Amygdala (tissue), 56 donors: ENCODE measurements at regions not wholly inside any gene's neighbourhood (a gene's known extent, or its start where the extent isn't known, plus 50 kb on each side); places are given as distances from the start of the nearest gene placed in this dataset.
"Not testable (repeated sequence)": the region's sequence is repeated elsewhere in the genome, so short reads cannot be mapped to it uniquely, and the experiment has no call there.

Experiments used
- DNase-seq, 56 donors: peaks; one replicate each; lab custom pipeline; 2025; lab: John Stamatoyannopoulos, UW

- DNase-seq, result no peak
Measured at GRCh38 chr17:63286254-63286653, 159.9 kb downstream of the CYB561 start.

DNA sequence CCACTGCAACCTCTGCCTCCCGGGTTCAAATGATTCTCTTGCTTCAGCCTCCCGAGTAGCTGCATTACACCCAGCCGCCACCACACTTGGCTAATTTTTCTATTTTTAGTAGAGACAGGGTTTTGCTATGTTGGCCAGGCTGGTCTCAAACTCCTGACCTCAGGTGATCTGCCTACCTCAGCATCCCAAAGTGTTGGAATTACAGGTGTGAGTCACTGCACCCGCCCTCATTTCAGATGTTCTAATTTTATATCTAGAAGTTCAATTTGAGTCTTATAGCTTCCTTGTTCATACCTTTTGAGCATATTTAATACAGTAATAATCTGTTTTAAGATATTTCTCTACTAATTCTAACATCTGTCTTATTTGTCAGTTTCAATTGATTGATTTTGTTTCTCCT, 159.1 kb downstream of the CYB561 start:
- DNase-seq, result not testable (repeated sequence)

GRCh38 chr17:63289931-63290330, 156.2 kb downstream of the CYB561 start:
- DNase-seq, result no peak

DNA sequence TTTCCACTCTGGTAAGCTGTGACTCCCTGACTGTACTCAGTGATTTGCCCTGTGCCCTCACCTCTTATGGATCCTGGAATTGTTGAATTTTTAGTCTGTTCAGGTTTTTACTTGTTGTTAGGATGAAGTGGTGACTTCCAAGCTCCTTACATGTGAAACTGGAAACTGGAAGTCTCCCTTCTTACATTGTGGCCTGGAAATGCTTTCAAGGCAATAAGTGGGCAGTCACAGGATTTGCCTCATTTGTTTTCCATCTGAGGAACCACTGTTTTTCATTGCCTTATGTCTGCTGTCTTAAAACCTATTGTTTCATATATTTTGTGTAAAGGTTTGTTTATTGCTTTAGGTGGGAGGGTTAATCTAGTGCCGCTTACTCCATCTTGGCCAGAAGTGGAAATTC, 155.8 kb downstream of the CYB561 start:
- DNase-seq, result no peak

GRCh38 chr17:63290784-63291183, 155.3 kb downstream of the CYB561 start:
- no peak for DNase-seq

GRCh38 chr17:63291258-63291657, 154.8 kb downstream of the CYB561 start:
- DNase-seq, result no peak

DNA sequence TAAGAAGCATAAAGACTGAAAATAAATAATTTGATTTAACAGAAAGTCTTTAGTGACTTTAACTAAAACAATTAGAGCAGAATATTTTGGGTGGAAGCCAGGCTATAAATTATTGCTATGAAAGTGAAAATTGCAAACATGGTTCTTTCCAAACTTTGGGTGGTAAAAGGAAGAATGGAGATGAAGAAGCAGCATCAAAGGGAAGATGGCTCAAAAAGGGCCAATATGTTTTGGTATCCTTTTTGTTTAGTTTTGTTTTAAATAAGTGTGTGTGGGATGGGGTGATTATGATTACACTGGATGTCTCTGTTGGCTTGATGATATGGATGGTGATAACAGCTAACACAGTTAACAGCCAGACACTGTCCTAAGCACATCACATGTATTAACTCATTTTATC, 153.7 kb downstream of the CYB561 start:
- no peak for DNase-seq

GRCh38 chr17:63293323-63294075, 152.6 kb downstream of the CYB561 start:
- no peak for DNase-seq

DNA sequence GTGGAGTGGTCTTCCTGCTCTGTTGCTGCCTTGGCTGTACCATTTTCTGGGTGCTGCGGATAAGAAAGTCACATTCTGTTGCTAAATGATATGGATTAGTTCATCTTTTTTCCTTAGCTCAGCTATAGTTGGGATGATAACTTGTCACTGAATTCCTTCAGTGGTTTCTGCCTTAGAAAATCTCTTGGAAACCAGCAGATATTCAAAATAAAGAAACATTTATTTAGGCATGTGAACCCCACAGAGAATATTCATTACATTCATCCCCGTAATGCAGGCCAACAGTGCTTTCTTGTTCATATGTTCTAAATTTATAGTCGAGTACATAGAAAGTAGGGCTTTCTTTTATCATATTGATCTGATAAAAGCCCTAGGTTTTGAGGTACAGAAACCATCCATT, 151.3 kb downstream of the CYB561 start:
- DNase-seq, result no peak

DNA sequence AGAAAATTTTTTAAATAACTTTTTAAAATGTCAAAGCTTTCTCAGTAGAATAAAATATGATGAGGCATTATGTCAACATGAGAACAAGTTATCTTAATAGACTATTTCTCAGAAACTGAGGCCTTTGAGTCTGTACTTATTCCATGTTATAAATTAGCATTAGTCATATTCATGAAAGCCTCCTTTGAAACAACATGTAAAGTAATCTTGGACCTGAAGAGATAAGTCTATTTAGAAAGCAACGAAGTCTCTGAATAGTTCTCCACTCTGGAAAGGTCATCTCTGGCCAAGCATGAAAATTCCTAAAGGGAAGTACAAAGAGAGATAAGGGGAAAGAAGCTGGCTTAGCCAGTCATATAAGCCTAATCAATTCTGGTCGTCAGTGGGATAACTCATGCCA, 150.8 kb downstream of the CYB561 start:
- DNase-seq, result no peak

DNA sequence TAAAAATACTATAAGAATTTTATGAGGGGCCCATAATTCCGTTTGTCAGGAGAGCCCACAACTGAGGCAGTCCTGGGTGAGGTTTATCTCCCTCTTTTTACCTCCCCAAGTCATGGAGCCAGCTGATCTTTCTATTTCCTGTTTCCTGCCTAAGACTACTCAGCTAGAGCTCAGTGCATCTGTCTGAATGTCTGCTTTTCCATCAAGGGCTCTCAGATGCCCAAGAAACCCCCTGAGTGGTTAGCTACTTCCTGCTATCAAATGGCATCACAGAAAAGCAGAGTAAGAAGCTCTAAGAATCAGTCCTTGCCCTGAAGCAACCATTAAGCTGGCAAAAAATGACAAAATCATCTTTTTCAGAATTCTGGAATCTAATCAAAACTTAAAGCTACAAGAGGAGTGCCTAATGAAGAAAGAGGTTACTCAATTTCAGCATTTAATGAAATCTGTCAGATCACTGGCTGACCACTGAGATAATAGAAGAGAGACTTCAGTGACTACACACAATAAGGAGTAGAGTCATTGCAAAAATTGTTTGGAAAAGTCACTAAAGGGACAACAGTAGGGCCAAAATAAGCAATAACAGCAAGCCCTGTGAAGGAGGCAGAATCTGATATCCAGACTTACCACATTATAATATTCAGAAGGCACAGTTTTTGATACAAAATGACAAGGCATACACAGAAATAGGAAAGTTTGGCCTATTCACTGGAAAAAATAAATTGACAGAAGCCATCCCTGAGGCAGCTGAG, 150.1 kb downstream of the CYB561 start:
- no peak for DNase-seq

DNA sequence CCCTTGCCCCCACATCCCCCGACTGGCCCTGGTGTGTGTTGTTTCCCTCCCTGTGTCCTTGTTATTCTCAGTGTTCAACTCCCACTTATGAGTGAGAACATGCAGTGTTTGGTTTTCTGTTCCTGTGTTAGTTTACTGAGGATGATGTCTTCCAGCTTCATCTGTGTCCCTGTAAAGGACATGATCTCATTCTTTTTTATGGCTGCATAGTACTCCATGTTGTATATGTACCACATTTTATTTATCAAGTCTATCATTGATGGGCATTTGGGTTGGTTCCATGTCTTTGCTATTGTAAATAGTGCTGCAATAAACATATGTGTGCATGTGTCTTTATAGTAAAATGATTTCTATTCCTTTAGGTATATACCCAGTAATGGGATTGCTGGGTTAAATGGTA, 147.2 kb downstream of the CYB561 start:
- DNase-seq, result not testable (repeated sequence)

- DNase-seq, result no peak
Measured at GRCh38 chr17:63304704-63305261, 141.3 kb downstream of the CYB561 start.

DNA sequence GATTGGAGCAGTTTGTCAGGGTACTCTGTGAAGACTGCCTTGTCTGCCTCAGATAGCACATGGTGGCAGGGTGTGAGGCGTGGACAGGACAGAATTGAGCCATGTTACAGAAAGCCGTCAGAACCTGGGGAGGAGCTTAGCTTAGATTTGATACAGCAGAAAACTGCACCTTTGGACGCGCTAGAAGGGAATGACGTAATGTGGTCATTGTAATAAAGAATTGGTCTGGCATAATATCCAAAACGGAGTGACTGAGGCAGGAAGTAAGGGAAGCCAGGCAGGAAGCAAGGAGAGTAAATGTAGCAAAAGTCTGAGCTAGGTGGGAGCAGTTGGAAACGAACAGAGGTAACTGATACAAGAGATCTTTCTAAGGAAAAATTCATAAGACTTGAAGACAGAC, 140.2 kb downstream of the CYB561 start:
- DNase-seq, result no peak

GRCh38 chr17:63306855-63307254, 139.3 kb downstream of the CYB561 start:
- no peak for DNase-seq

DNA sequence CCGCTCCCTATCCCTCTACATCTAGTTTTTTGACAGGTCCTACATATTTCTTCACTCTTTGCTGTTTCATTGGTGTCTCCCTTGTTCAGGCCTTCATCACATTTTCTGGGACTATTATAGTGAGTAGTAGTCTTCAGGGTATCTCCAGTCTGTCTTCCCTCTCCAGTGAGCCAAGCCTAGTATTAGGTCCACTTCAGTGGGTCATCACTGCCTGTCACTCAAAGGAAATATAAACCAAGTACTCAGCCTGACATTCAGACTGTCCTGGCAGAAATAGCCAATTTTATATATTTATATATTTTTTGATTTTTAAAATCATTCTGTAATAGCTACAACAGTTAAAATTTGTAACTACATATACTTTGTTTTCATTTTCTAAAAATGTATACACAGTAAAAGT, 137.8 kb downstream of the CYB561 start:
- DNase-seq, result no peak

DNA sequence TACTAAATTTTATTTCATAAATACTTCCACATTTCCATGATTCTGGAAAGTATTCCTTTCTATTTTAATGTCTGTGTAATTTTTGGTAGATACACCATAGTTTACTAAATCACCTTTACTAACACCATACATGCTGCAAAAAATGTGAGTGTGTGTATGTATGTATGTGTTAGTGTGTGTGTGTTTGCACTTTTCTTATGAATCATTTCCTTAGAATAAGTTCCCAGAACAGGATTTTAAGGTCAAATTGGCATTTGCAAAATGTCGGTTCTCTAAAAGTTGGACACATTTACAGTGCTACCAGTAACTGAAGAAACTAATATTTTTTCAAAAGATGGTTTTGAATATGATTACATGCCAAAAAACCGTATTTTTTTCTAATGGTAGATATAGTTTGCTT, 137.1 kb downstream of the CYB561 start:
- no peak for DNase-seq

DNA sequence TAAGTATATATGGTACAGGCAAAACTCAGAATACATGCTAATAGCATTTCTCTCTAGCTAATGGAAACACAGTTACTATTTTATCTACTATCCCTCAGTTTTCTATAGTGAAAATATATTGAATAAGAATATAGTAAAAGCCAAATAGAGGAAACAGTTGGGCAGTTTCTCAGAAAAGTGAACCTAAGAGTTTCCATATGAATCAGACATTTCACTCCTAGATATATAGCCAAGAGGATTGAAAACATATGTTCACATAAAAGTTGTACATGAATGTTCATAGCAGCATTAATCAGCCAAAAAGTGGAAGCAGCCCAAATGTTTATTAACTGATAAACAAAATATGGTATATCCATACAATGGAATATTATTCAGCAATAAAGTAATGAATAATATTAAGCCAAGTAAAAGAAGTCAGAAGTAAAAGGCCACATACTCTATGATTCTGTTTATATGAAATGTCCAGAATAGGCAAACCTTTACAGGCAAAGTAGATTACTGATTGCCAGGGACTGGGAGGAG, 134.6 kb downstream of the CYB561 start:
- DNase-seq, result no peak

- no peak for DNase-seq
Measured at GRCh38 chr17:63314761-63315160, 131.3 kb downstream of the CYB561 start.

GRCh38 chr17:63316100-63316499, 130.0 kb downstream of the CYB561 start:
- no peak for DNase-seq

GRCh38 chr17:63317166-63317840, 128.8 kb downstream of the CYB561 start:
- no peak for DNase-seq
